H9 (cell line): ENCODE measurements at regions not wholly inside any gene's neighbourhood (a gene's known extent, or its start where the extent isn't known, plus 50 kb on each side); places are given as distances from the start of the nearest gene placed in this dataset.

Experiments used
- DNase-seq: peaks from one replicate; pipeline ENCODE4 v3.0.0-alpha.2; 2017
- H2AFZ ChIP-seq: one replicate; pipeline ENCODE4 v1.6.1; 2013; ENCODE audit warnings: mild to moderate bottlenecking, low read length, control low read depth, moderate library complexity
- H2AK5ac ChIP-seq: 2 replicates; pipeline ENCODE4 v1.6.1; 2013; ENCODE audit warnings: low read length, control low read depth, mixed read lengths; ENCODE audit not compliant: insufficient read length
- H2BK120ac ChIP-seq: one replicate; pipeline ENCODE4 v1.6.1; 2013; ENCODE audit warnings: low read depth, mild to moderate bottlenecking, low read length, control low read depth, inconsistent platforms; ENCODE audit not compliant: poor library complexity, severe bottlenecking
- H2BK12ac ChIP-seq: 2 replicates; pipeline ENCODE4 v1.6.1; 2013; ENCODE audit warnings: low read length, control low read depth, mixed read lengths, low read depth; ENCODE audit not compliant: insufficient read length
- H2BK15ac ChIP-seq: 2 replicates; pipeline ENCODE4 v1.6.1; 2013; ENCODE audit warnings: low read depth, low read length, control low read depth
- H2BK20ac ChIP-seq: one replicate; pipeline ENCODE4 v1.6.1; 2013; ENCODE audit warnings: low read depth, mild to moderate bottlenecking, low read length, control low read depth, inconsistent platforms; ENCODE audit not compliant: poor library complexity, severe bottlenecking
- H2BK5ac ChIP-seq: 2 replicates; pipeline ENCODE4 v1.6.1; 2013; ENCODE audit warnings: low read length, control low read depth, mixed read lengths; ENCODE audit not compliant: insufficient read length
- H3K14ac ChIP-seq: 2 replicates; pipeline ENCODE4 v1.6.1; 2013; ENCODE audit warnings: low read length, control low read depth; ENCODE audit not compliant: insufficient read depth
- H3K18ac ChIP-seq: 2 replicates; pipeline ENCODE4 v1.6.1; 2013; ENCODE audit warnings: low read depth, mild to moderate bottlenecking, mixed read lengths, low read length, control low read depth; ENCODE audit not compliant: insufficient read length
- H3K23ac ChIP-seq: 2 replicates; pipeline ENCODE4 v1.6.1; 2013; ENCODE audit warnings: low read length, control low read depth, mixed read lengths, low read depth; ENCODE audit not compliant: insufficient read length
- H3K23me2 ChIP-seq: 2 replicates; pipeline ENCODE4 v1.6.1; 2013; ENCODE audit warnings: low read depth, mild to moderate bottlenecking, mixed read lengths, low read length, control low read depth; ENCODE audit not compliant: insufficient read length, poor library complexity, severe bottlenecking
- H3K27ac ChIP-seq: 2 replicates; pipeline ENCODE4 v1.5.1; 2013; ENCODE audit warnings: low read length, control low read depth, mixed read lengths, low read depth; ENCODE audit not compliant: insufficient read length
- H3K27me3 ChIP-seq: 2 replicates; pipeline ENCODE4 v1.6.1; 2013; ENCODE audit warnings: low read length, control low read depth, inconsistent platforms; ENCODE audit not compliant: insufficient read depth
- H3K4ac ChIP-seq: 2 replicates; pipeline ENCODE4 v1.6.1; 2013; ENCODE audit warnings: low read depth, mild to moderate bottlenecking, control low read depth, inconsistent platforms, low read length, moderate library complexity
- H3K4me1 ChIP-seq: 2 replicates; pipeline ENCODE4 v1.6.1; 2013; ENCODE audit warnings: low read length, control low read depth, inconsistent platforms; ENCODE audit not compliant: insufficient read depth
- H3K4me2 ChIP-seq: 2 replicates; pipeline ENCODE4 v1.6.1; 2013; ENCODE audit warnings: low read length, control low read depth, mixed read lengths; ENCODE audit not compliant: insufficient read length, insufficient read depth
- H3K56ac ChIP-seq: 2 replicates; pipeline ENCODE4 v1.6.1; 2013; ENCODE audit warnings: low read depth, mild to moderate bottlenecking, mixed read lengths, low read length, control low read depth; ENCODE audit not compliant: insufficient read length
- H3K79me1 ChIP-seq: 2 replicates; pipeline ENCODE4 v1.6.1; 2013; ENCODE audit warnings: low read depth, mild to moderate bottlenecking, moderate library complexity, low read length, control low read depth, inconsistent platforms; ENCODE audit not compliant: insufficient read depth, poor library complexity, severe bottlenecking
- H3K79me2 ChIP-seq: 2 replicates; pipeline ENCODE4 v1.6.1; 2013; ENCODE audit warnings: low read length, control low read depth, inconsistent platforms; ENCODE audit not compliant: insufficient read depth
- H3K9ac ChIP-seq: 2 replicates; pipeline ENCODE4 v1.6.1; 2013; ENCODE audit warnings: low read length, control low read depth, mixed read lengths; ENCODE audit not compliant: insufficient read length; ENCODE audit errors: extremely low read depth
- H3K9me3 ChIP-seq: one replicate; pipeline ENCODE4 v1.6.1; 2013; ENCODE audit warnings: low read depth, low read length, inconsistent platforms; ENCODE audit not compliant: control insufficient read depth
- H3T11ph ChIP-seq: one replicate; pipeline ENCODE4 v1.6.1; 2013; ENCODE audit warnings: mild to moderate bottlenecking, low read length, control low read depth, inconsistent platforms
- H4K20me1 ChIP-seq: one replicate; pipeline ENCODE4 v1.6.1; 2013; ENCODE audit not compliant: control insufficient read depth, insufficient read length, insufficient read depth
- H4K5ac ChIP-seq: 2 replicates; pipeline ENCODE4 v1.6.1; 2013; ENCODE audit warnings: low read depth, mild to moderate bottlenecking, mixed read lengths, low read length, control low read depth; ENCODE audit not compliant: insufficient read length
- H4K8ac ChIP-seq: replicated peaks from 2 replicates; pipeline ENCODE4 v1.6.1; 2013; ENCODE audit warnings: low read length, control low read depth, mixed read lengths, low read depth; ENCODE audit not compliant: insufficient read length
- H4K91ac ChIP-seq: 2 replicates; pipeline ENCODE4 v1.6.1; 2013; ENCODE audit warnings: low read depth, mild to moderate bottlenecking, moderate library complexity, mixed read lengths, low read length, control low read depth; ENCODE audit not compliant: insufficient read length
- H3K27ac Mint-ChIP-seq, 3 experiments: 2 replicates in 2 of 3; 3 replicates in 1 of 3; pipeline ENCODE4 v1.8.0; 2020 to 2021; ENCODE audit warnings: mixed read lengths in 3 of 3, mild to moderate bottlenecking in 1 of 3, moderate library complexity in 1 of 3
- H3K27me3 Mint-ChIP-seq: 2 replicates; pipeline ENCODE4 v1.8.0; 2021; ENCODE audit warnings: low read depth, mild to moderate bottlenecking, moderate library complexity, mixed read lengths
- H3K36me3 Mint-ChIP-seq, 3 experiments: 2 replicates in 2 of 3; 3 replicates in 1 of 3; pipeline ENCODE4 v1.8.0; 2020 to 2021; ENCODE audit warnings: low read depth in 3 of 3, mixed read lengths in 3 of 3; ENCODE audit not compliant: insufficient read depth in 1 of 3
- H3K4me1 Mint-ChIP-seq, 2 experiments: 2 replicates each; pipeline ENCODE4 v1.8.0; 2020; ENCODE audit warnings: mixed read lengths in 2 of 2
- H3K4me3 Mint-ChIP-seq, 2 experiments: 2 replicates in 1 of 2; 3 replicates in 1 of 2; pipeline ENCODE4 v1.8.0; 2020 to 2021; ENCODE audit warnings: mild to moderate bottlenecking in 2 of 2, mixed read lengths in 2 of 2, moderate library complexity in 1 of 2
- H3K9me3 Mint-ChIP-seq, 2 experiments: 2 replicates in 1 of 2; 3 replicates in 1 of 2; pipeline ENCODE4 v1.8.0; 2020; ENCODE audit warnings: mild to moderate bottlenecking in 2 of 2, mixed read lengths in 2 of 2, moderate library complexity in 1 of 2
- CTCF ChIP-seq: fragments of 200-600 bp; sonication (generic); conservative IDR thresholded peaks from 3 replicates; pipeline ENCODE4 v1.8.0; 2021; ENCODE audit warnings: antibody characterized with exemption, mild to moderate bottlenecking
- WGBS: extraction: QIAGEN DNeasy Blood & Tissue Kit; methylation state at CpG from one replicate; pipeline ENCODE4 v1.1.7; 2013; ENCODE audit warnings: missing lambda C conversion rate, low lambda C conversion rate, mixed read lengths; ENCODE audit not compliant: insufficient read length; ENCODE audit errors: extremely low coverage; 5-methylcytosine and 5-hydroxymethylcytosine counted together

DNA sequence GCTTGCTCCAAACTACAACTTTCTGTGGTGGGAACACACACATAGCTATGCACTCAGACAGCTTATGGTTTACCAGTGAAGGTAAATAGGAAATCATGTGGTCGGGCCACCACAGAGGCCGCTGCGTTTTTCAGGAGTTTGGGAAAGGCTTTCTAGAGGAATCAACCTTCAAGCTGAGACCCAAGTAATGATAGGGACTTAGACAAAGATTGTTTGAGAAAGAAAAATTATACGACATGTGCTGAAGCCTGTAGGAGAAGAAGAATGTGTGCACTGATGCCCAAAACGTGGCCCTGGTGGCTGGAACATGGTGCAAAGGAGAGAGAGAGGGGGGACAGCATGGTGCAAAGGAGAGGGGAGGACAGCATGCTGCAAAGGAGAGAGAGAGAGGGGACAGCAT is 61.2 kb upstream of the VIPR2 start:
- H2BK20ac ChIP-seq: no peak overlapping the region
- no CpG with 5 or more reads among the region's 5 CpGs for WGBS
- H4K20me1 ChIP-seq: no peaks in the 10 kb centered on the region
- no peaks in the 10 kb centered on the region for H3K79me1 ChIP-seq
- no peaks in the 10 kb centered on the region for H3K9me3 ChIP-seq
- H2AK5ac ChIP-seq: no peak overlapping the region
- no peak overlapping the region for H4K8ac ChIP-seq
- H3K14ac ChIP-seq: no peak overlapping the region
- no peak overlapping the region for H3K56ac ChIP-seq
- H3K27ac ChIP-seq: no peak overlapping the region
- DNase-seq: no peak
- no peak overlapping the region for H2AFZ ChIP-seq
- Mint-ChIP-seq H3K4me1 (no peaks in the 10 kb centered on the region), H3K36me3 (peaks cover 0 to 18% (median 0%) of the 10 kb centered on the region in 3 experiments; a peak in 3 of 7 replicates), H3K27me3 (0 out of 2 replicates have a peak, but pooled peaks cover 3% of the 10 kb centered on the region), H3K4me3 (no peak overlapping the region; a peak in 1 of 5 replicates), H3K9me3 (peaks cover 0 to 46% of the 10 kb centered on the region in 2 experiments; a peak in 3 of 5 replicates), H3K27ac (no peak overlapping the region)
- no peak overlapping the region for H3K18ac ChIP-seq
- H3K9ac ChIP-seq: no peak overlapping the region
- H3K23me2 ChIP-seq: no peaks in the 10 kb centered on the region
- no peaks in the 10 kb centered on the region for H3K27me3 ChIP-seq
- no peak overlapping the region for H3K23ac ChIP-seq
- H3K4me1 ChIP-seq: no peaks in the 10 kb centered on the region
- H3T11ph ChIP-seq: no peak overlapping the region
- no peak overlapping the region for H4K5ac ChIP-seq
- no peak for TF ChIP-seq CTCF
- no peak overlapping the region for H2BK120ac ChIP-seq
- no peak overlapping the region for H3K4me2 ChIP-seq
- no peak overlapping the region for H2BK12ac ChIP-seq
- H2BK15ac ChIP-seq: no peak overlapping the region
- H4K91ac ChIP-seq: no peak overlapping the region
- no peak overlapping the region for H2BK5ac ChIP-seq
- no peak overlapping the region for H3K4ac ChIP-seq
- no peaks in the 10 kb centered on the region for H3K79me2 ChIP-seq
